ENCODE measurements at regions not wholly inside any gene's neighbourhood (a gene's known extent, or its start where the extent isn't known, plus 50 kb on each side); places are given as distances from the start of the nearest gene placed in this dataset.

DNA sequence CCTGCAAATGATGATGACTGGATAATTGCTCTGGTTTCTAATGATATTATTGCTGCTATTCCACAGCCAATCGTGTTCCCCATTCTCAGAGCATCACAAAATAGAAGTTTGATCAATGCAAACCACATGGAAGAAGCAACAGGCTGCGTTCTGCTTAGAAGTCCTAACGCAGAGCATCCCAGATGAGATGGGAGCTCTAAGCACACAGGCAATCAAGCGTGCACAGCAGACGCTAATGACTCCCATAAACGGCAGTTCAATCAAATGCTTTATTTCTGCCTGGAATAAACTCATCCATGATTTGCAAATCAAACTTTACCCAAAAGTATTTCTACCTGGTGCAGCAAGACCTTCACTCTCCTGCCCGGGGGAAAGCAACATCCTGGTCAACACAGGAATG, 304.2 kb downstream of the FBXO15 start:
- no peak for DNase-seq

DNA sequence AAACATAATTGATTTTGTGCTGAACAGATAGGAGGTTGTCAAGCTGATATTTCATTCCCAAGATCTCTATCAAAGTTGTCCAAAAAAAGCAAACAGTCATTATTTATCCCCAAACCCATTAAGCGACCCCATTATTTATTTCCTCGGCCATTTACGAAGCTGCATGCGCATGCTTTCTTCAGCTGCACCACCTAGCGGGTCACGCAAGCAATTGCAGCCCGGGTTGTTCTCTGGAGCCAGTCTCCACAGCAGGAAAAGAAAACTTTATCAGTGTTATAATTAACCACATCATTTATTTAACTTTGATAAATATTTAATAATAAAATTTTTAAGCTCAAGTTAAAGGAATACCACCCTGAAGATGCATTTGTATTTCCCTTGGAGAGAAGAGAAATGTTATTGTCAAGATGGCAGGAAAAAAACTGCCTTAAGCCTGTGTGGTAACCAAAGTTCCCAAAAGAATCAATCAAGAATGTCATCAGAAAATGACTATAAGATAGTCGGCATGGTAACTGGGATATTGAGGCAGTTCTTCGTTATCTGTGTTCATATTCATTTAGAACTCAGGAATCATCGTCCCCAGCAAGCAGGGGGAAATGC, 304.7 kb downstream of the FBXO15 start:
- no peak for DNase-seq

DNA sequence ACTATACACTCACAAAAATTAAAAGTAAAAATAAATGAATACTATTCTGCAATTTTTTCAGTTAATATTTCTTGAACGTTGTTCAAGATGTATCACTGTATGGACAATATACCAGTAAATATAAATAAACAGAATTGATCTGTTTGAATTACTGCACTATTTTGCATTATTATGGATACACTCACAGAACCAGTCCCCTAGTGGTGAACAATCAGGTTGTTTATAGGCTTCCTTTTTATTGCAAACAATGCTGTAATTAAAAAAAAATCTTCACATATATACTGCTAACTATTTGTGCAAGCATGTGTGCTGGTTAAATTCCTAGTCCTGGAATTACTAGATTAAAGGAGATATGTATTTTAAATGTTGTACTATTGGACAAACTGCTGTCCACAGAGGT, 306.0 kb downstream of the FBXO15 start:
- DNase-seq, result no peak

- no peak for DNase-seq
Measured at GRCh38 chr18:73840319-73840945, 307.2 kb downstream of the FBXO15 start.

DNA sequence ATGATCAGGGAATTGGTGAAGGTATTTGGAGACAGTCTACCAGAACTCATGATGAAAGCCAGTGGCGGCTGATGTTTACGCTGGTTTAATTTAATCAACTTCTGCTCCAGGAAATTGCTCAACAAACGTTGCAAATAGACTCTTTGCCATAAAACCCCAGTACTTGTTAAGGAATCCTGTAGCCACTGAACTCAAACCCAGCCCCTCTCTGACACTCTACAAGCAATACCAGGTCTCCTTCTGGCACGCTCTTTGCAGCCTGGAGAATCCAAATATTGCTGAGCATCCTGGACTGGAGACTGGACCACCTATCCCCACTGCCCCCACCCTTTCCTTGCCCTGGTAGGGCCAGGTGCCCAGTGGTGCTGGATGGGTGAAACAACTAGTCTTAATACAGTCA, 308.2 kb downstream of the FBXO15 start:
- DNase-seq, result no peak

DNA sequence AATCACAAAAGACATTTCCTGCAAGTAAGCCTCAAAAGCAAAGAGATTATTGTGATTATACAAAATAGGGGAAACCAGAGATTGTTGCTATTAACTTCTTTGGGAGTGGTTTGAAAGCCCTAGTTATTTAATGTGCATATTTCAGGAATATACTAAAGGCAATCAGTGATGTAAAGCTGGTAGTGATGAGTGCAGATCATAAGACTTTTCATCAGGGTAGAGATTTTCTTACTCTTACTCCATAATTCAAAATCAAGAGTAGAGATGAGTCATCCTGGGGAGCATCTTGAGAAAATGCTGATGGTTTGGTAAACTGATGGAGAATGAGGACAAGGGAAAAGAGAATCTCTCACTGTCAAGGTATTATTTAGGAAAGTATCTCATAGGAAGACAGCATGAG, 309.5 kb downstream of the FBXO15 start:
- no peak for DNase-seq

DNA sequence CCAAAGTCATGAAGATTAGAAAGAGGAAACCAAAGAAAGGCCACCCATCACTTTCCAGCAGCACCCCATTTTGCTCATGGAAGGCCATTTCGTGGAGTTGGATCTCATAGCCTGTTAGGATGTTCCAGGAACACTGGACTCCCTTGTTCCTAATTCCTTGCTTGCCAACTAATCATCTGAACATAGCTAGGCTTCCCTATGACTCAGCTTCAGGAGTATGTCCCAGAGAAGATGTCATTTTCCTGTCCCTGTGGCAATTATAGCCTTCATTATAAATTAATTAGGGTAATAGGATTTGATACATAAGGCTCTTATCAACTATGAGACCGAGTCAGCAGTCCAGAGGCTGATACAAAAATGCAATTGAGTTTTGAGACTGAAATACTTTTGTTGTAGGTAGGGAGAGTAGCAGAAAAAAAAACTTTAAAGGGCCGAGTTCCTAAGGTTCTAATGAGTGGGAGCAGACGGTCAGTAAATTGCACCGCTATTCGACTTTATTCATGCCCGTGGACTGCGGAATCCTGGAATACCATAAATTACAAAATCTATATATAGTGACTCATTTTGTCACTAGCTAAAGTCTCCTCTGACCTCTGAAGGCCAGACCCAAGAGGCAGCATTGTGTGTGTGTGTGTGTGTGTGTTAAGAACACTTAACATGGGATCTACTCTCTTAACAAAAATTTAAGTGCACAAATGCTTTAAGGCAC, 311.8 kb downstream of the FBXO15 start:
- DNase-seq, result no peak

- DNase-seq, result no peak
Measured at GRCh38 chr18:73835039-73835438, 312.6 kb downstream of the FBXO15 start.

DNA sequence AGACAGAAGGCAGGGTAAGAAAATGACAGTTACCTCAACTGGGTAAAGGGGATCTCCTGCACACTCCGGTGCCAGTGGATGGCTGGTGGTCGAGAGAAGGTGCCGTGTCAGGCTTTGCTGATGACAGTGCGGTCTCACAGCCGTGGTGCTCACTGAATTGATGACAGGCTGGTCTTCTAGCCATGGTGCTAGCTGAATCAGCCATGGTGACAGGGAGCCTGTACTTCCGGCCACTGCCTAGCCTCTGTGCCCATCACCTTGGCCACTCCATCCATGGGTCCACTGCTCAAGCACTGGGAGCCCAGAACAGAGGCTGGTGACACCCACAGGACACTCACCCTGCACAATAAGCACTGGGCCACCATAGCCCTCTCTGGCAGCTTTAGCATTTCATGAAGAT, 315.9 kb downstream of the FBXO15 start:
- no peak for DNase-seq

DNA sequence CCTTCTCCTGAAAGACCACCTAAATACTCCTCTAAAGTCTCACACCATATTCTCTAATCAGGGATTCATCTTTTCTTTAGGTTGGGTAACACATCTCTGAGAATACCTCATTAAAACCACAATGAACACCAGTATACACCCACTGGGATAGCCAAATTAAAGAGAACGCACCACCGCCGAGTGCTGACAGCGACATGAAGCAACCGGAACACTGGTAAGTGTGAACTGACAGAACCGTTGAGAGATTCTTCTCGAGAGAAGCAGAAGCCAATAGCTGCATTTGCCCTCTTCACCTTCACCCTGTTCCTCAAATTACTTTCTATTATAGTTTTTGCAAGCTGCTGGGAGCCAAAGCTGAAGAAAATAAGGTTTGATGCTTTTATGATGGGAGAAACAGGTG, 318.5 kb downstream of the FBXO15 start:
- DNase-seq, result no peak

DNA sequence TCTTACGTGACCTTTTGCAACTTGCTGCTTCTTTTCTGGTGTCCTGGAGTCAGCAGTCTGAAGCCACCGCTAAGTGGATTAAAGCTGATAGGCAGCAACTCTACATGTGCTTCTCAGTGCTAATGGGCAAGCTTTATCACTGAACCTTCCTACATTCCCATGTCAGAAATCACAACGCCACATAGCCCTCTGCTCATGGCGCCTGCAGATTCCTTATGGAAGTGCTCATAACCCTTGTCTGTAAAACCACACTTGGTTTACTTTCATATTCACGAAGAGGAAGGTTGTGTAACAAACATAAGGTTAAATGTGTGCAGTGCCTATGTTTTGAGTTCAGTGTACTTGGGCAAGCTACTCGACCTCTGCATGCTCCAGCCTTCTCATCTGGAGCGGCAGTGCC, 319.8 kb downstream of the FBXO15 start:
- DNase-seq, result no peak

DNA sequence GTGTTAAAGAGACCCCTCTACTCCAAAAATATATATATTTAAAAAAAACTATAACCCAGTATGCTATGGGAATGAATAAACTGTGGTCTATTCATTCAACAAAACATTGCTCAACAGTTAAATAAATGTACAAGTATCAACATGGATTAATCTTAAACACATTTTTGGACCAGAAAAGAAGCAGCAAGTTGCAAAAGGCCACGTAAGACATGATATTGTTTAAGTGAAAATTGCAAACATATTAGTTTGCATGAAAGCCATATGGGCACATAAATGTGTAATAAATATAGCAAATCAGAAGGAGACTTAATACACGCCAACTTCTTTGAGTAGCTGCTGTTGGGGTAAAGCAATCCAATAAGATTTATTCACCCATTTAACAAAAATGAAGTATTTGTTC, 321.5 kb downstream of the FBXO15 start:
- no peak for DNase-seq

DNA sequence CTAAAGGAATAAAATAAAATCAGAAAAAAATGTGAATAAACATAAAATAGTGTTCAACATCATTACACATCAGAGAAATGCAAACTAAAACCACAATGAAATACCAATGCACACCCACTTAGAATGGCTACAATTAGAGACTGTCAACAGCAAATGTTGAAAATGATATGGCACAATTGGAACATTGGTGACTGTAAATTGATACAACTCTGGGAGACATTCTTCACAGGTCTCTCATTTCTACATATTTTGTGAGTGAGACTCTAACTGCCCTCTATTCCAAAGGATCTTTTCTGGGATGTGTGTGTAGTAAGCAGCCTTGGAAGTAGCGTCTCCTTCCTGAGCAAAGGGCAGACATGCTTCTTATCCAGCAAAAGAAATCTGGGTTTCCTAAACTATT, 323.0 kb downstream of the FBXO15 start:
- no peak for DNase-seq

- DNase-seq, result no peak
Measured at GRCh38 chr18:73812423-73812822, 335.2 kb downstream of the FBXO15 start.

DNA sequence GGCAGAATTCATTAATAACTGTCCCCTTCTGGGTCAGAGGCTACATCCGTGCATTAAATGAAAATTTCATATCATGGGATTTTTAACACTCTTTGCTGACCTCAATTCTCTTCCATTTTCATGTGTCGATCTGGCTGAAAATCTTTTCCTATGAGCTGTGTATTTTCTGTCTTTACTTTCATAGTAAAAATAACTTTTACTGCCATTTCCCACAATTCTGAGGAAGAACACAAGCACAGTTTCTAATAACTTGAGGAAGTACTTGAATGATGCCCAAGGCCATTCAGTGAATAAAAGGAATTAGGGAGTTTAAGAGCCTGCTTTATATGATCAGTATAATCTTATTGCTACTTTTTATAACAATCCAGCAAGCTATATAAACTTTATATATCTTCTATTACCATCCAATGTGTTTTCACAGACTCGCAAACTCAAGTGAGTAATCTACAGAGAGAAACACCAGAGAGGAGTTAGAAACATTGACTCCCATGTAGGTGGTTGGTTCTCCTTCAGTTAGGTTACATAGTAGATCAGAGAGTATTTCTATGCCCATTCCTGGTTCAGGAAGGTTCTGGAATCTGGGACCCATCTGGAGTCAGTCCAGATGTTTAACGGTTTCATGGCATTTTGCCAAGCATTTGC, 340.0 kb downstream of the FBXO15 start:
- no peak for DNase-seq

DNA sequence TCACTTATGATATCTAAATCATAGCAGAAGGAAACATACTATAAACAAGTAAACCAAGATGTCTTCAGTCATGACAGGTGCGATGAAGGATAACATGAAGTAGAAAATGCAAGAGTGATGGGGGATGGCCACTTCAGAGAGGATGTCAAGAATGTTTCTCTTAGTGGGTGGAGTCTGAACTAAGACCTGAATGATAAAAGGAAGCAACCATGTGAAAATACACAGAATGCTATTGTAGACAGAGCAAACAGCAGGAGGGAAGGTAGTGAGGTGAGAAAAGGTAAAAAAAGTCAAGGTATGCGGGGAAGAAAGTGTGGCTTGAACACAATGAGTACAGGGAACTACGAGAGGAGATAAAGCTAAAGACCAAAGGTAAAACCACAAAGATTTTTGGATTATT, 341.6 kb downstream of the FBXO15 start:
- DNase-seq, result no peak

GRCh38 chr18:73797419-73797818, 350.2 kb downstream of the FBXO15 start:
- DNase-seq, result no peak

DNA sequence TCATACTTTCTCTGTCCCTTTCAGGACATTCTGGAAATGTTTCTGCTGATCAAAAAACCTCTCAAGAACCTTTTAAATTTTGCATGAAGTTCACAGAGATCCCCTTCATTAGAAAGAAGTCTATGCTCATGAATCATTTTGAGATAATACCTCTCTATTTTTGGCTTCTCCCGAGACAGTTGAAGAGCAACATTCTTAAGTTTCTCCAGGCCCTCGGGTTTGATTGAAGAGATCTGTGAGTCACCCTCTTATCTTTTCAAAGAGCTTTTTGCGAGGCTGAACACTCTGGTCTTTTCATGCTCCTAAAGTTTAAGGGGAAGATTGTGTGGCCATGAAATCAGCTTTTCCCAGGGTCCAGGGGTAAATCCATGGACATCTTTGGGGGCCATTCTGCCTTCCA, 354.2 kb downstream of the FBXO15 start:
- no peak for DNase-seq

- DNase-seq, result no peak
Measured at GRCh38 chr18:73791081-73791480, 356.6 kb downstream of the FBXO15 start.

GRCh38 chr18:73790587-73790986, 357.0 kb downstream of the FBXO15 start:
- DNase-seq, result no peak

GRCh38 chr18:73787316-73787715, 360.3 kb downstream of the FBXO15 start:
- DNase-seq, result no peak

DNA sequence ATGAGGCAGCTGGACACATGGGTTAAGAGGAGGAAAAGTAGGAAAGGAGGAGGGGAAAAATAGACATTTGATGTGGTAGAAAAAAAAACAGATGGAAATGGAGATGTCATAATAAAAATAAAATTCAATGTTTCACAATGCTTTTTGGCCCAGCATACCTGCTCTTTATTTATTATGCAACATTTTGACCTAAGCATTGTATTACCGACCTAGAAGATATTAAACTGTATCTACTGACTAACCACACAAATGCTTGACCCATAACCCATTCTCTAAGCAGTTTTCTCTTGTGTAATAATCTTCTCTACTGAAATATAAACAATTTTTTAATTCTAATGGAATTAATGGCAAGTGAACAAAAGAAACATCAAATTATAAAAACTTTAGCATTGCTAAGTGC, 362.3 kb downstream of the FBXO15 start:
- no peak for DNase-seq

- peak; percentile 65 for DNase-seq
Measured at GRCh38 chr18:73784853-73785252, 362.8 kb downstream of the FBXO15 start.

- no peak for DNase-seq
Measured at GRCh38 chr18:73782405-73782804, 365.2 kb downstream of the FBXO15 start.

All from GF-D8 (cell line).